Omental fat pad (tissue), 3 donors: ENCODE measurements at regions not wholly inside any gene's neighbourhood (a gene's known extent, or its start where the extent isn't known, plus 50 kb on each side); places are given as distances from the start of the nearest gene placed in this dataset.

ENCODE experiments used
- ATAC-seq: fragments of 150-250 bp; one replicate; pipeline ENCODE4 v1.9.1; 2016; ENCODE audit warnings: mild to moderate bottlenecking, moderate library complexity; ENCODE audit not compliant: low FRiP score
- DNase-seq: peaks from one replicate; pipeline ENCODE4 v3.0.0-alpha.2; 2019; ENCODE audit warnings: low spot score
- CTCF ChIP-seq, 3 donors: fragments of 450-650 bp; IDR thresholded peaks; one replicate each; pipeline ENCODE4 v1.5.1; 2016 to 2017; ENCODE audit warnings: antibody characterized with exemption in 3 of 3, mild to moderate bottlenecking in 3 of 3, moderate library complexity in 2 of 3

GRCh38 chr2:117339980-117340379, 474.5 kb upstream of the DDX18 start:
- no peak for TF ChIP-seq CTCF (IDR thresholded peaks at IDR 0.05)
- DNase-seq (no peak), ATAC-seq (no peak)

- no peak for ATAC-seq
These were observed 472.8 kb upstream of the DDX18 start for GRCh38 chr2:117341690-117342089.

GRCh38 chr2:117342415-117342814, 472.1 kb upstream of the DDX18 start:
- ATAC-seq (no peak), DNase-seq (no peak)
- no peak for TF ChIP-seq CTCF (IDR thresholded peaks at IDR 0.05)

More at GRCh38 chr2:117341690-117342089, 472.8 kb upstream of the DDX18 start:
- no peak for TF ChIP-seq CTCF (IDR thresholded peaks at IDR 0.05)
- DNase-seq: no peak

- no peak for DNase-seq
- no peak for ATAC-seq
- TF ChIP-seq CTCF (IDR thresholded peaks at IDR 0.05): no peak
These were observed 464.8 kb upstream of the DDX18 start for GRCh38 chr2:117349687-117350086.

- ATAC-seq (no peak), DNase-seq (no peak)
- TF ChIP-seq CTCF (IDR thresholded peaks at IDR 0.05): no peak
These were observed 463.1 kb upstream of the DDX18 start for GRCh38 chr2:117351396-117351795.

GRCh38 chr2:117359266-117359914, 455.1 kb upstream of the DDX18 start:
- TF ChIP-seq CTCF (IDR thresholded peaks at IDR 0.05): no peak
- ATAC-seq (no peak), DNase-seq (no peak)

GRCh38 chr2:117360586-117360985, 453.9 kb upstream of the DDX18 start:
- TF ChIP-seq CTCF (IDR thresholded peaks at IDR 0.05): no peak
- ATAC-seq: no peak
- DNase-seq: no peak
